ENCODE measurements at regions not wholly inside any gene's neighbourhood (a gene's known extent, or its start where the extent isn't known, plus 50 kb on each side); places are given as distances from the start of the nearest gene placed in this dataset.

- Histone ChIP-seq H2AFZ (ENCODE audit: low read length) (no peak overlapping the region), H3K79me2 (ENCODE audit: insufficient read depth, low read depth, low read length) (no peaks in the 10 kb centered on the region), H3K4me1 (ENCODE audit: insufficient read depth, low read length, poor library complexity, severe bottlenecking) (no peaks in the 10 kb centered on the region), H4K20me1 (ENCODE audit: insufficient read depth, low read length) (no peaks in the 10 kb centered on the region), H3K9me2 (ENCODE audit: insufficient read depth, low read length) (no peaks in the 10 kb centered on the region), H3K36me3 (ENCODE audit: insufficient read depth, low read length) (no peaks in the 10 kb centered on the region), H3K27ac (ENCODE audit: low read depth, low read length, poor library complexity, severe bottlenecking) (no peak overlapping the region), H3K4me2 (ENCODE audit: low read length) (no peak overlapping the region), H3K9me3 (ENCODE audit: low read length) (no peaks in the 10 kb centered on the region), H3K4me3 (ENCODE audit: low read depth, low read length, poor library complexity, severe bottlenecking) (no peak overlapping the region)
- BruUV-seq (replicated peaks), result no TSS peak
- TF ChIP-seq, protein P1, sequence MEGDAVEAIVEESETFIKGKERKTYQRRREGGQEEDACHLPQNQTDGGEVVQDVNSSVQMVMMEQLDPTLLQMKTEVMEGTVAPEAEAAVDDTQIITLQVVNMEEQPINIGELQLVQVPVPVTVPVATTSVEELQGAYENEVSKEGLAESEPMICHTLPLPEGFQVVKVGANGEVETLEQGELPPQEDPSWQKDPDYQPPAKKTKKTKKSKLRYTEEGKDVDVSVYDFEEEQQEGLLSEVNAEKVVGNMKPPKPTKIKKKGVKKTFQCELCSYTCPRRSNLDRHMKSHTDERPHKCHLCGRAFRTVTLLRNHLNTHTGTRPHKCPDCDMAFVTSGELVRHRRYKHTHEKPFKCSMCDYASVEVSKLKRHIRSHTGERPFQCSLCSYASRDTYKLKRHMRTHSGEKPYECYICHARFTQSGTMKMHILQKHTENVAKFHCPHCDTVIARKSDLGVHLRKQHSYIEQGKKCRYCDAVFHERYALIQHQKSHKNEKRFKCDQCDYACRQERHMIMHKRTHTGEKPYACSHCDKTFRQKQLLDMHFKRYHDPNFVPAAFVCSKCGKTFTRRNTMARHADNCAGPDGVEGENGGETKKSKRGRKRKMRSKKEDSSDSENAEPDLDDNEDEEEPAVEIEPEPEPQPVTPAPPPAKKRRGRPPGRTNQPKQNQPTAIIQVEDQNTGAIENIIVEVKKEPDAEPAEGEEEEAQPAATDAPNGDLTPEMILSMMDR (conservative IDR thresholded peaks at IDR 0.05; ENCODE audit: low read length), result no peak
- no peak for TF ChIP-seq EZH2phosphoT487 (IDR thresholded peaks at IDR 0.05; ENCODE audit: borderline replicate concordance, low read depth, low read length)
- intact Hi-C loops (cut with micrococcal nuclease; ENCODE audit: unreplicated experiment), result no loop called here
- CTCF ChIA-PET (ENCODE audit: unreplicated experiment), result no interaction called here
- no peak for DNase-seq (ENCODE audit: low spot score)
- POLR2A ChIA-PET, result no interaction called here
Observed at GRCh38 chr15:67006083-67007065, 59.0 kb upstream of the SMAD3 start.

DNA sequence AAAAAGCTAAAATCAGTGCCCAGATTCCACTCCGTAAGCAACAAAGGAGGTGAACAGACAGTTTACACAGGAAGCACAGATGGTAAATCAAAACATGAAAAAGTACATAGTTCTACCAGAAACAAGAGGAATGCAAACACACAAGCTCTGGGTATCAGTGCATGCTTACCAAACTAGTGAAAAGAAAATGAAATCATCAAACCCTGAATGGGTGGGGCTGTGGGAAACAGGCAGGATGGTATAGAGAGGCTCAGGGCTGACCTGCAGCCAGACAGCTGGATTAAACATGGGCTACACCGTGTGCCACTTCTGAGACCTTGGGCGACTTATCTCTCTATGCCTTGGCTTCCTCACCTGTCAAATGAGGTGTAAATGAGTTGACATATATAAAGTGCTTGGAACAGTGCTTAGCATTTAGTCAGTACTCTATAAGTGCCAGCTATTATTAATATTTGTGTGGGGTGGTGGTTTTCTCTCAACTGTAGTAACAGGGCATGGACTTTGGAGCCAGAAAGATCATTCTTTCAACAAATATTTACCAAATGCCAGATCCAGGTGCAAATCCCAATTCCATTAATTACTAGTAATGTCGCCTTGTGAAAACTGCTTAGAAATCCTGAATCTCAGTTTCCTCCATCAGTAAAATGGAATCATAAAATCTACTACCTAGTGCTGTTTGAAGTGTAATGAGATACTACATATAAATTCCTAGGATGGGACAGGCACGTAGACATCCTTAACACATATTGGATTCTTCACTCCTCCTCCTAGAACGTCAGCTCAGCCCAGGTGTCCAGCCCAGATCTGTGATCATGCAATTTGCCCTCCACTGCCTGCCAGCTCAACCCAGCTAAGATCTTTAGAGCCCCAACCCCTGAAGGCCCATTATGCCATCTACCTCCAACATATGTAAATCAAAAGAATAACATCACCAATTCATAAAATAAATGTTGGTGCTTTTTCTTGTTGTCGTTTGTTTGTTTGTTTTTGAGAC, 55.5 kb upstream of the SMAD3 start:
- H3K27ac ChIP-seq (ENCODE audit: low read depth, low read length, poor library complexity, severe bottlenecking), result no peak overlapping the region
- no peaks in the 10 kb centered on the region for H3K79me2 ChIP-seq (ENCODE audit: insufficient read depth, low read depth, low read length)
- no peak overlapping the region for H3K4me2 ChIP-seq (ENCODE audit: low read length)
- TF ChIP-seq EZH2phosphoT487 (IDR thresholded peaks at IDR 0.05; ENCODE audit: borderline replicate concordance, low read depth, low read length), result no peak
- TF ChIP-seq, protein P1 (conservative IDR thresholded peaks at IDR 0.05; ENCODE audit: low read length), result no peak
- no peaks in the 10 kb centered on the region for H3K4me1 ChIP-seq (ENCODE audit: insufficient read depth, low read length, poor library complexity, severe bottlenecking)
- H2AFZ ChIP-seq (ENCODE audit: low read length), result no peak overlapping the region
- no peak overlapping the region for H3K4me3 ChIP-seq (ENCODE audit: low read depth, low read length, poor library complexity, severe bottlenecking)
- no peaks in the 10 kb centered on the region for H3K9me3 ChIP-seq (ENCODE audit: low read length)
- no peak for DNase-seq (ENCODE audit: low spot score)
- intact Hi-C loops (cut with micrococcal nuclease; ENCODE audit: unreplicated experiment), result no loop called here
- ChIA-PET POLR2A (no interaction called here), CTCF (ENCODE audit: unreplicated experiment) (no interaction called here)
- H3K36me3 ChIP-seq (ENCODE audit: insufficient read depth, low read length), result no peaks in the 10 kb centered on the region
- no TSS peak for BruUV-seq (replicated peaks)
- no peaks in the 10 kb centered on the region for H3K9me2 ChIP-seq (ENCODE audit: insufficient read depth, low read length)
- no peaks in the 10 kb centered on the region for H4K20me1 ChIP-seq (ENCODE audit: insufficient read depth, low read length)

All from OCI-LY7 (cell line).